ENCODE measurements at regions not wholly inside any gene's neighbourhood (a gene's known extent, or its start where the extent isn't known, plus 50 kb on each side); places are given as distances from the start of the nearest gene placed in this dataset.

DNA sequence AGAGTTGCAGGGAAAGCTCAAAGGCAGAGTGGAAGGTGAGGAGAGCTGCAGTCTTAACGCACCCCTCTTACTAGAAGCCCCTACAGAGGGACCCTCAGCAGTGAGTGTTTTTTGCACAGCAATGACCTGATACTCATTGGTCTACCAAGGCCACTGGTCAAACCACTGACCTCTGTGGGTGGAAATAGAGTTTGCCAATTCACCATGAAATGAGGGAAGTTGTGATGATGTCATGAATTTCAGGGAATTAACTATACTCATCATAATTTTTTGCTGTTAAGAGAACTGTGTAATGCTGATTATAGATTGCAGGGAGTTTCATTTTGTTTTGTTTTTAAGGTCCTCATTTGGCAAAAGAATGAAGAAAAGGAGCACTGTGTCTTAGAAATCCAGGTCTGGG lies 101.7 kb upstream of the SMAD3 start:
- TF ChIP-seq, protein P1, sequence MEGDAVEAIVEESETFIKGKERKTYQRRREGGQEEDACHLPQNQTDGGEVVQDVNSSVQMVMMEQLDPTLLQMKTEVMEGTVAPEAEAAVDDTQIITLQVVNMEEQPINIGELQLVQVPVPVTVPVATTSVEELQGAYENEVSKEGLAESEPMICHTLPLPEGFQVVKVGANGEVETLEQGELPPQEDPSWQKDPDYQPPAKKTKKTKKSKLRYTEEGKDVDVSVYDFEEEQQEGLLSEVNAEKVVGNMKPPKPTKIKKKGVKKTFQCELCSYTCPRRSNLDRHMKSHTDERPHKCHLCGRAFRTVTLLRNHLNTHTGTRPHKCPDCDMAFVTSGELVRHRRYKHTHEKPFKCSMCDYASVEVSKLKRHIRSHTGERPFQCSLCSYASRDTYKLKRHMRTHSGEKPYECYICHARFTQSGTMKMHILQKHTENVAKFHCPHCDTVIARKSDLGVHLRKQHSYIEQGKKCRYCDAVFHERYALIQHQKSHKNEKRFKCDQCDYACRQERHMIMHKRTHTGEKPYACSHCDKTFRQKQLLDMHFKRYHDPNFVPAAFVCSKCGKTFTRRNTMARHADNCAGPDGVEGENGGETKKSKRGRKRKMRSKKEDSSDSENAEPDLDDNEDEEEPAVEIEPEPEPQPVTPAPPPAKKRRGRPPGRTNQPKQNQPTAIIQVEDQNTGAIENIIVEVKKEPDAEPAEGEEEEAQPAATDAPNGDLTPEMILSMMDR (conservative IDR thresholded peaks at IDR 0.05; ENCODE audit: low read depth in 2 of 2): no peak
- no peak for TF ChIP-seq EZH2 (IDR thresholded peaks at IDR 0.05; ENCODE audit: low read depth, unreplicated experiment)
- TF ChIP-seq JUNB (IDR thresholded peaks at IDR 0.05; ENCODE audit: unreplicated experiment): no peak
- no peak for TF ChIP-seq POLR2AphosphoS5 (IDR thresholded peaks at IDR 0.05; ENCODE audit: low read depth)
- TF ChIP-seq REST (IDR thresholded peaks at IDR 0.05; ENCODE audit: unreplicated experiment): no peak
- TF ChIP-seq, protein P2, sequence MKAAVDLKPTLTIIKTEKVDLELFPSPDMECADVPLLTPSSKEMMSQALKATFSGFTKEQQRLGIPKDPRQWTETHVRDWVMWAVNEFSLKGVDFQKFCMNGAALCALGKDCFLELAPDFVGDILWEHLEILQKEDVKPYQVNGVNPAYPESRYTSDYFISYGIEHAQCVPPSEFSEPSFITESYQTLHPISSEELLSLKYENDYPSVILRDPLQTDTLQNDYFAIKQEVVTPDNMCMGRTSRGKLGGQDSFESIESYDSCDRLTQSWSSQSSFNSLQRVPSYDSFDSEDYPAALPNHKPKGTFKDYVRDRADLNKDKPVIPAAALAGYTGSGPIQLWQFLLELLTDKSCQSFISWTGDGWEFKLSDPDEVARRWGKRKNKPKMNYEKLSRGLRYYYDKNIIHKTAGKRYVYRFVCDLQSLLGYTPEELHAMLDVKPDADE (IDR thresholded peaks at IDR 0.05): no peak
- no peak for TF ChIP-seq EZH2phosphoT487 (IDR thresholded peaks at IDR 0.05; ENCODE audit: unreplicated experiment)
- TF ChIP-seq CREB1 (CRISPR knock-in tag; IDR thresholded peaks at IDR 0.05; ENCODE audit: low read depth): no peak
- no peak for TF ChIP-seq ZNF114 (CRISPR knock-in tag; IDR thresholded peaks at IDR 0.05)
- TF ChIP-seq, protein P3, sequence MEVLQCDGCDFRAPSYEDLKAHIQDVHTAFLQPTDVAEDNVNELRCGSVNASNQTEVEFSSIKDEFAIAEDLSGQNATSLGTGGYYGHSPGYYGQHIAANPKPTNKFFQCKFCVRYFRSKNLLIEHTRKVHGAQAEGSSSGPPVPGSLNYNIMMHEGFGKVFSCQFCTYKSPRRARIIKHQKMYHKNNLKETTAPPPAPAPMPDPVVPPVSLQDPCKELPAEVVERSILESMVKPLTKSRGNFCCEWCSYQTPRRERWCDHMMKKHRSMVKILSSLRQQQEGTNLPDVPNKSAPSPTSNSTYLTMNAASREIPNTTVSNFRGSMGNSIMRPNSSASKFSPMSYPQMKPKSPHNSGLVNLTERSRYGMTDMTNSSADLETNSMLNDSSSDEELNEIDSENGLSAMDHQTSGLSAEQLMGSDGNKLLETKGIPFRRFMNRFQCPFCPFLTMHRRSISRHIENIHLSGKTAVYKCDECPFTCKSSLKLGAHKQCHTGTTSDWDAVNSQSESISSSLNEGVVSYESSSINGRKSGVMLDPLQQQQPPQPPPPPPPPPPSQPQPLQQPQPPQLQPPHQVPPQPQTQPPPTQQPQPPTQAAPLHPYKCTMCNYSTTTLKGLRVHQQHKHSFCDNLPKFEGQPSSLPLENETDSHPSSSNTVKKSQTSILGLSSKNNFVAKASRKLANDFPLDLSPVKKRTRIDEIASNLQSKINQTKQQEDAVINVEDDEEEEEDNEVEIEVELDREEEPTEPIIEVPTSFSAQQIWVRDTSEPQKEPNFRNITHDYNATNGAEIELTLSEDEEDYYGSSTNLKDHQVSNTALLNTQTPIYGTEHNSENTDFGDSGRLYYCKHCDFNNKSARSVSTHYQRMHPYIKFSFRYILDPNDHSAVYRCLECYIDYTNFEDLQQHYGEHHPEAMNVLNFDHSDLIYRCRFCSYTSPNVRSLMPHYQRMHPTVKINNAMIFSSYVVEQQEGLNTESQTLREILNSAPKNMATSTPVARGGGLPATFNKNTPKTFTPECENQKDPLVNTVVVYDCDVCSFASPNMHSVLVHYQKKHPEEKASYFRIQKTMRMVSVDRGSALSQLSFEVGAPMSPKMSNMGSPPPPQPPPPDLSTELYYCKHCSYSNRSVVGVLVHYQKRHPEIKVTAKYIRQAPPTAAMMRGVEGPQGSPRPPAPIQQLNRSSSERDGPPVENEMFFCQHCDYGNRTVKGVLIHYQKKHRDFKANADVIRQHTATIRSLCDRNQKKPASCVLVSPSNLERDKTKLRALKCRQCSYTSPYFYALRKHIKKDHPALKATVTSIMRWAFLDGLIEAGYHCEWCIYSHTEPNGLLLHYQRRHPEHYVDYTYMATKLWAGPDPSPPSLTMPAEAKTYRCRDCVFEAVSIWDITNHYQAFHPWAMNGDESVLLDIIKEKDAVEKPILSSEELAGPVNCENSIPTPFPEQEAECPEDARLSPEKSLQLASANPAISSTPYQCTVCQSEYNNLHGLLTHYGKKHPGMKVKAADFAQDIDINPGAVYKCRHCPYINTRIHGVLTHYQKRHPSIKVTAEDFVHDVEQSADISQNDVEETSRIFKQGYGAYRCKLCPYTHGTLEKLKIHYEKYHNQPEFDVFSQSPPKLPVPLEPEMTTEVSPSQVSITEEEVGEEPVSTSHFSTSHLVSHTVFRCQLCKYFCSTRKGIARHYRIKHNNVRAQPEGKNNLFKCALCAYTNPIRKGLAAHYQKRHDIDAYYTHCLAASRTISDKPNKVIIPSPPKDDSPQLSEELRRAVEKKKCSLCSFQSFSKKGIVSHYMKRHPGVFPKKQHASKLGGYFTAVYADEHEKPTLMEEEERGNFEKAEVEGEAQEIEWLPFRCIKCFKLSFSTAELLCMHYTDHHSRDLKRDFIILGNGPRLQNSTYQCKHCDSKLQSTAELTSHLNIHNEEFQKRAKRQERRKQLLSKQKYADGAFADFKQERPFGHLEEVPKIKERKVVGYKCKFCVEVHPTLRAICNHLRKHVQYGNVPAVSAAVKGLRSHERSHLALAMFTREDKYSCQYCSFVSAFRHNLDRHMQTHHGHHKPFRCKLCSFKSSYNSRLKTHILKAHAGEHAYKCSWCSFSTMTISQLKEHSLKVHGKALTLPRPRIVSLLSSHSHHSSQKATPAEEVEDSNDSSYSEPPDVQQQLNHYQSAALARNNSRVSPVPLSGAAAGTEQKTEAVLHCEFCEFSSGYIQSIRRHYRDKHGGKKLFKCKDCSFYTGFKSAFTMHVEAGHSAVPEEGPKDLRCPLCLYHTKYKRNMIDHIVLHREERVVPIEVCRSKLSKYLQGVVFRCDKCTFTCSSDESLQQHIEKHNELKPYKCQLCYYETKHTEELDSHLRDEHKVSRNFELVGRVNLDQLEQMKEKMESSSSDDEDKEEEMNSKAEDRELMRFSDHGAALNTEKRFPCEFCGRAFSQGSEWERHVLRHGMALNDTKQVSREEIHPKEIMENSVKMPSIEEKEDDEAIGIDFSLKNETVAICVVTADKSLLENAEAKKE (CRISPR knock-in tag; IDR thresholded peaks at IDR 0.05): no peak

Measured in GM23338 (cell line).